K562 (cell line): ENCODE measurements at regions not wholly inside any gene's neighbourhood (a gene's known extent, or its start where the extent isn't known, plus 50 kb on each side); places are given as distances from the start of the nearest gene placed in this dataset.

Source experiments
- BACH1 ChIP-seq: fragments of 200-800 bp; sonication (Bioruptor generic); IDR thresholded peaks from 2 replicates; pipeline ENCODE4 v1.6.1; 2016; ENCODE audit warnings: missing genetic modification characterization, missing compliant biosample characterization
- CBFA2T3 ChIP-seq: fragments of 450-650 bp; IDR thresholded peaks from 2 replicates; pipeline ENCODE4 v1.6.1; 2017
- E2F3 ChIP-seq: fragments of 250-450 bp; sonication (Bioruptor Pico); IDR thresholded peaks from 2 replicates; pipeline ENCODE4 v1.4.0; 2020; ENCODE audit warnings: mild to moderate bottlenecking
- FOXK1 ChIP-seq: sonication (generic); formaldehyde crosslinking; IDR thresholded peaks from 2 replicates; pipeline ENCODE4 v1.8.0; 2022; ENCODE audit warnings: missing genetic modification reagents, mild to moderate bottlenecking, borderline replicate concordance
- MGA ChIP-seq: fragments of 450-650 bp; IDR thresholded peaks from 2 replicates; pipeline ENCODE4 v1.6.1; 2016; ENCODE audit warnings: mild to moderate bottlenecking, moderate library complexity
- MTA3 ChIP-seq: fragments of 450-650 bp; formaldehyde crosslinking; IDR thresholded peaks from 2 replicates; pipeline ENCODE4 v1.6.1; 2017; ENCODE audit warnings: mild to moderate bottlenecking, borderline replicate concordance
- SMARCA4 ChIP-seq: fragments of 450-650 bp; IDR thresholded peaks from 2 replicates; pipeline ENCODE4 v1.6.1; 2016
- ZFX ChIP-seq: sonication (generic); formaldehyde crosslinking; IDR thresholded peaks from 2 replicates; pipeline ENCODE4 v1.8.0; 2022; ENCODE audit warnings: mild to moderate bottlenecking, missing genetic modification reagents, moderate library complexity
- TF ChIP-seq, protein P1 (sequence below), 2 experiments: fragments of 450-650 bp; conservative IDR thresholded peaks; 2 replicates each; pipeline ENCODE4 v1.6.1; 2017; ENCODE audit warnings: mild to moderate bottlenecking in 2 of 2, moderate library complexity in 2 of 2
- TF ChIP-seq, protein P2 (sequence below), 2 experiments: fragments of 450-650 bp; IDR thresholded peaks; 2 replicates each; pipeline ENCODE4 v1.6.1; 2018; ENCODE audit warnings: mild to moderate bottlenecking in 2 of 2, low read depth in 1 of 2; ENCODE audit not compliant: partially characterized antibody in 2 of 2

- TF ChIP-seq, protein P1, sequence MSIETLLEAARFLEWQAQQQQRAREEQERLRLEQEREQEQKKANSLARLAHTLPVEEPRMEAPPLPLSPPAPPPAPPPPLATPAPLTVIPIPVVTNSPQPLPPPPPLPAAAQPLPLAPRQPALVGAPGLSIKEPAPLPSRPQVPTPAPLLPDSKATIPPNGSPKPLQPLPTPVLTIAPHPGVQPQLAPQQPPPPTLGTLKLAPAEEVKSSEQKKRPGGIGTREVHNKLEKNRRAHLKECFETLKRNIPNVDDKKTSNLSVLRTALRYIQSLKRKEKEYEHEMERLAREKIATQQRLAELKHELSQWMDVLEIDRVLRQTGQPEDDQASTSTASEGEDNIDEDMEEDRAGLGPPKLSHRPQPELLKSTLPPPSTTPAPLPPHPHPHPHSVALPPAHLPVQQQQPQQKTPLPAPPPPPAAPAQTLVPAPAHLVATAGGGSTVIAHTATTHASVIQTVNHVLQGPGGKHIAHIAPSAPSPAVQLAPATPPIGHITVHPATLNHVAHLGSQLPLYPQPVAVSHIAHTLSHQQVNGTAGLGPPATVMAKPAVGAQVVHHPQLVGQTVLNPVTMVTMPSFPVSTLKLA (conservative IDR thresholded peaks at IDR 0.05) = peak; percentile 40 to 68; a peak in 1 of 4 replicates
- no peak for TF ChIP-seq E2F3 (CRISPR knock-in tag)
- TF ChIP-seq MTA3 = 0 out of 2 replicates have a peak, but pooled peaks have one; percentile 48
- peak; percentile 29; the same call in 1 of the 2 replicates for TF ChIP-seq ZFX
- TF ChIP-seq, protein P2, sequence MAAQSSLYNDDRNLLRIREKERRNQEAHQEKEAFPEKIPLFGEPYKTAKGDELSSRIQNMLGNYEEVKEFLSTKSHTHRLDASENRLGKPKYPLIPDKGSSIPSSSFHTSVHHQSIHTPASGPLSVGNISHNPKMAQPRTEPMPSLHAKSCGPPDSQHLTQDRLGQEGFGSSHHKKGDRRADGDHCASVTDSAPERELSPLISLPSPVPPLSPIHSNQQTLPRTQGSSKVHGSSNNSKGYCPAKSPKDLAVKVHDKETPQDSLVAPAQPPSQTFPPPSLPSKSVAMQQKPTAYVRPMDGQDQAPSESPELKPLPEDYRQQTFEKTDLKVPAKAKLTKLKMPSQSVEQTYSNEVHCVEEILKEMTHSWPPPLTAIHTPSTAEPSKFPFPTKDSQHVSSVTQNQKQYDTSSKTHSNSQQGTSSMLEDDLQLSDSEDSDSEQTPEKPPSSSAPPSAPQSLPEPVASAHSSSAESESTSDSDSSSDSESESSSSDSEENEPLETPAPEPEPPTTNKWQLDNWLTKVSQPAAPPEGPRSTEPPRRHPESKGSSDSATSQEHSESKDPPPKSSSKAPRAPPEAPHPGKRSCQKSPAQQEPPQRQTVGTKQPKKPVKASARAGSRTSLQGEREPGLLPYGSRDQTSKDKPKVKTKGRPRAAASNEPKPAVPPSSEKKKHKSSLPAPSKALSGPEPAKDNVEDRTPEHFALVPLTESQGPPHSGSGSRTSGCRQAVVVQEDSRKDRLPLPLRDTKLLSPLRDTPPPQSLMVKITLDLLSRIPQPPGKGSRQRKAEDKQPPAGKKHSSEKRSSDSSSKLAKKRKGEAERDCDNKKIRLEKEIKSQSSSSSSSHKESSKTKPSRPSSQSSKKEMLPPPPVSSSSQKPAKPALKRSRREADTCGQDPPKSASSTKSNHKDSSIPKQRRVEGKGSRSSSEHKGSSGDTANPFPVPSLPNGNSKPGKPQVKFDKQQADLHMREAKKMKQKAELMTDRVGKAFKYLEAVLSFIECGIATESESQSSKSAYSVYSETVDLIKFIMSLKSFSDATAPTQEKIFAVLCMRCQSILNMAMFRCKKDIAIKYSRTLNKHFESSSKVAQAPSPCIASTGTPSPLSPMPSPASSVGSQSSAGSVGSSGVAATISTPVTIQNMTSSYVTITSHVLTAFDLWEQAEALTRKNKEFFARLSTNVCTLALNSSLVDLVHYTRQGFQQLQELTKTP (IDR thresholded peaks at IDR 0.05; ENCODE audit: low read depth in 1 of 2, partially characterized antibody in 2 of 2) = peak in 1 of 2 experiments; percentile 59
- TF ChIP-seq MGA = 0 out of 2 replicates have a peak, but pooled peaks have one; percentile 96
- TF ChIP-seq CBFA2T3 = peak; percentile 14; the same call in 1 of the 2 replicates
- TF ChIP-seq BACH1 = peak; percentile 74; the same call in 1 of the 2 replicates
- no peak for TF ChIP-seq FOXK1 (CRISPR knock-in tag)
- TF ChIP-seq SMARCA4 = peak; percentile 92
Measured at GRCh38 chr6:14743474-14744211, 502.2 kb upstream of the JARID2 start (continued).
